SK-N-MC (cell line): ENCODE measurements at regions not wholly inside any gene's neighbourhood (a gene's known extent, or its start where the extent isn't known, plus 50 kb on each side); places are given as distances from the start of the nearest gene placed in this dataset.

Experiments
- DNase-seq: peaks from one replicate; pipeline ENCODE4 v3.0.0-alpha.2; 2011; ENCODE audit warnings: low read depth, low spot score
- H3K27ac ChIP-seq: fragments of 200-600 bp; sonication (generic); 2 replicates; pipeline ENCODE4 v1.5.1; 2016; ENCODE audit warnings: mixed run types
- H3K36me3 ChIP-seq: fragments of 200-600 bp; sonication (generic); 2 replicates; pipeline ENCODE4 v1.6.1; 2017; ENCODE audit warnings: antibody characterized with exemption, low read length, mixed read lengths; ENCODE audit not compliant: insufficient read depth
- H3K4me3 ChIP-seq: fragments of 200-600 bp; sonication (generic); 2 replicates; pipeline ENCODE4 v1.5.1; 2016
- H3K9ac ChIP-seq: fragments of 200-600 bp; sonication (generic); 2 replicates; pipeline ENCODE4 v1.8.0; 2017; ENCODE audit warnings: mixed run types, mixed read lengths; ENCODE audit not compliant: insufficient read length
- H3K9me3 ChIP-seq: fragments of 200-600 bp; sonication (generic); 2 replicates; pipeline ENCODE4 v1.6.1; 2017; ENCODE audit warnings: low read depth, mild to moderate bottlenecking, antibody characterized with exemption, low read length, moderate library complexity, mixed read lengths
- EZH2 ChIP-seq: fragments of 200-600 bp; sonication (generic); IDR thresholded peaks from one replicate; pipeline ENCODE4 v1.6.1; 2017; ENCODE audit warnings: antibody characterized with exemption
- FOXP2 ChIP-seq: optimal IDR thresholded peaks from 2 replicates; pipeline ENCODE3; 2011; ENCODE audit warnings: mild to moderate bottlenecking, moderate library complexity; ENCODE audit not compliant: insufficient read depth; ENCODE audit errors: extremely low read length, control extremely low read depth
- POLR2AphosphoS5 ChIP-seq: IDR thresholded peaks from 2 replicates; pipeline ENCODE4 v1.6.1; 2012; ENCODE audit warnings: mild to moderate bottlenecking, low read depth, low read length, borderline replicate concordance

DNA sequence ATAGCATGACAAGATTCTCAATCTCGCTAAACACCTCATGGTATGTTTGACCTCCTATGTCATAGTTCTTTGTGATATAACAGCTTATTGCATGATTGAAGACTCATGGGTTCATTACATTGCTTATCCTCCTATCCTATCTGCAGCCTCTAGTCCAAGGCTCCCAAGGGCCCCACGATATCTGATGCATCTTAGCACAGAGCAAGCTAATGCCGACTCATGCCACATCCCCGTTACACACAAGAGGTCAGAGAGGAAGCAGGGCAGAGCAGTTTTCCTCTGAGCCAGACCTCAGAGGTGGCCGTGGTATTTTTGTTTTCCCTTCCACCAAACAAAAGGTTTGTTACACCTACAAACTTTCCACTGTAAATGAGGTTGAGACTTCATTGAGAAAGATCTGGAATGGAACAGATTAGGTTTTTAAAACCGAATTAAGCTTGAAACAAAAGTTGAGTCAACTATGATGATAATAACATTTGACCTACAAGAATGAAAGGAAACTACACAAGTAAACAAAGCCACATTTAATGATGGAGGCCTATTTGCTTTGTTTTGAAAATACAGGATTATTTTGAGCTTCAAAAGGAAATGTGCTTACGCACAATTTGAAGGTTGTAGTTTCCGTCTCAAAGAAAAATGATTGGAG, 133.9 kb upstream of the MYLIP start:
- no peak overlapping the region for H3K4me3 ChIP-seq
- H3K36me3 ChIP-seq = no peaks in the 10 kb centered on the region
- H3K9me3 ChIP-seq = no peaks in the 10 kb centered on the region
- H3K9ac ChIP-seq = no peak overlapping the region
- H3K27ac ChIP-seq = no peak overlapping the region
- TF ChIP-seq EZH2 = no peak
- no peak for TF ChIP-seq FOXP2
- TF ChIP-seq POLR2AphosphoS5 = no peak
- DNase-seq = no peak

DNA sequence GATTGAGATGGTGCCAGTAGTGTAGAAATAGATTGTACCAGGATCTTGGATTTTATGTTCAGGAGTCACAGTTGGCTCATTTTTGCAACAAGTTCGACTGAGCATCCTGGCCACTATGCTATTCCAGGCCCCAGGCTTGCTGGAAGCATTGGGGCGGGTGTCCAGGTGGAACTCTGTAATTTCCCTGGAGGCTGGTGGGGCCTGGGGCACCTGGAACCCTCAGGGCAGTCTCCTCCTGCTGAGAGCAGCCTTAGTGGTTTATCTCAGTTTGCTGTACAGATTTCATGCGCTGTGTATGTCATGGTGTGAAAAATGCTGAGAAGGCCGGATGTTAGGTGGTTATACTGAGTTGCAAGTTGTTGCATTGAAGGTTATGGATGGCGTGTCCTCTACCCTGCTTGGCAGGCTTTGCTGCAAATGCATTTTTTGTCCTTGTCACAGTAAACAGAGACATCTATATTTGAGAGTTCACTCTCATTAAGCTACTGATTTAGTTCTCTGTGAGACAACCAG, 135.1 kb upstream of the MYLIP start:
- no peak for DNase-seq
- Histone ChIP-seq H3K27ac (no peak overlapping the region), H3K9ac (no peak overlapping the region), H3K9me3 (no peaks in the 10 kb centered on the region), H3K36me3 (no peaks in the 10 kb centered on the region), H3K4me3 (no peak overlapping the region)
- TF ChIP-seq POLR2AphosphoS5 = no peak
- TF ChIP-seq FOXP2 = no peak
- no peak for TF ChIP-seq EZH2

GRCh38 chr6:15990179-15990578, 138.7 kb upstream of the MYLIP start:
- H3K4me3 ChIP-seq = no peak overlapping the region
- no peaks in the 10 kb centered on the region for H3K36me3 ChIP-seq
- DNase-seq = no peak
- H3K27ac ChIP-seq = no peak overlapping the region
- TF ChIP-seq EZH2 (no peak), FOXP2 (no peak), POLR2AphosphoS5 (no peak)
- H3K9ac ChIP-seq = no peak overlapping the region
- no peaks in the 10 kb centered on the region for H3K9me3 ChIP-seq

GRCh38 chr6:15989397-15989796, 139.5 kb upstream of the MYLIP start:
- H3K9ac ChIP-seq = no peak overlapping the region
- TF ChIP-seq FOXP2 (no peak), POLR2AphosphoS5 (no peak), EZH2 (no peak)
- no peaks in the 10 kb centered on the region for H3K9me3 ChIP-seq
- no peaks in the 10 kb centered on the region for H3K36me3 ChIP-seq
- no peak for DNase-seq
- H3K27ac ChIP-seq = no peak overlapping the region
- H3K4me3 ChIP-seq = no peak overlapping the region

DNA sequence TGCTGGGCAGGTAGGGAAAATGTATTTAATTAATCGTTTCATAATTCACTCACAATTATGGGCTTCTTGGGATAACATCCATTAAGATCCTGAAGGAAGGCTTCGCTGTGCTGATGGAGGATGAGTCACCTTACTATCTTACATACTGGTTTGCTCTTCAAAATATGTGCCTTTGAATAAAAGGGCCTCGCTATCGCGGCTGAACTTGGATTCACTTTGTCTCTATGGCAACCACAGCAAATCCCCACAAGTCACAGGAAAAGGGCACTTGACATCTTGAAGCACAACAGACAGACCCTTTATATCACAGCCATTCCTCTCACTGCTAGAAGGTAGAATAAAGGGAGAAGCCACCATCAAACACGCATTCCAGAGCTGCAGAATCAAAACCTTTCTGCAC, 141.3 kb upstream of the MYLIP start:
- Histone ChIP-seq H3K36me3 (no peaks in the 10 kb centered on the region), H3K4me3 (peak overlapping the region; percentile 27; the same call in 1 of the 2 replicates), H3K27ac (no peak overlapping the region), H3K9me3 (no peaks in the 10 kb centered on the region), H3K9ac (no peak overlapping the region)
- TF ChIP-seq POLR2AphosphoS5 (no peak), EZH2 (no peak), FOXP2 (no peak)
- peak; percentile 70 for DNase-seq

DNA sequence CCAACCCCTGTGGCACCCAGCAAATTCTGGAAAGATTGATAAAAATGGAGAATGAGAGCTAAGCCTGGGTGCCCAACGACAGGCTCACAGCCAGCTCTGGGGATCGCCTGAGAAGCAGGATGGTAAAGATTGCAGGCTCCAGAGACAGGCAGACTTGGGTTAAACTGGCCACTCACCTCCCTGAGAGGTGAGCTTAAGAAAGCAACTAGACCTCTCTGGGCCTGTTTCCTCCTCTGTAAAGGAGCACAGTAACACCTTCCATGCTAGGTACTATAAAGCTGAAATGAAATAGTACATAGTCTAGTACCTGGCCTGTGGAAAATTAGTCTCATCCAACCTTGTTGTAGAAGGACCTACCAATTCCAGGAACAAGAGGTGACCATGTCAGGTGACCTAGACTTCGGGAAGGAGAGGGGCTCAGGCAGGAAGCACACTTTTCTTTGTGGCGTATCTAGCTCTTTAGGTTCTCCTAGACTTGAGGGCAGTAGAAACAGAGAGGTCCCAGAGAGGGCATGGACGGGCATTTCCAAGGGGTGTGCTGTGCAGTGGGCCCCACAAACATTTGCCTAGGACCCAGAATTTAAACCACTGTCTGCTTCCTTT, 142.8 kb upstream of the MYLIP start:
- peak overlapping the region; percentile 79; the same call in 1 of the 2 replicates for H3K27ac ChIP-seq
- no peaks in the 10 kb centered on the region for H3K36me3 ChIP-seq
- TF ChIP-seq POLR2AphosphoS5 = no peak
- no peak for TF ChIP-seq FOXP2
- no peak for TF ChIP-seq EZH2
- no peak overlapping the region for H3K4me3 ChIP-seq
- no peak for DNase-seq
- no peak overlapping the region for H3K9ac ChIP-seq
- H3K9me3 ChIP-seq = no peaks in the 10 kb centered on the region

- no peak overlapping the region for H3K4me3 ChIP-seq
- no peaks in the 10 kb centered on the region for H3K9me3 ChIP-seq
- H3K9ac ChIP-seq = no peak overlapping the region
- H3K36me3 ChIP-seq = no peaks in the 10 kb centered on the region
- H3K27ac ChIP-seq = no peak overlapping the region
- TF ChIP-seq POLR2AphosphoS5 (no peak), FOXP2 (no peak), EZH2 (no peak)
- DNase-seq = no peak
Measured at GRCh38 chr6:15985379-15985959, 143.4 kb upstream of the MYLIP start.

- Histone ChIP-seq H3K4me3 (no peak overlapping the region), H3K9ac (no peak overlapping the region), H3K36me3 (no peaks in the 10 kb centered on the region), H3K27ac (no peak overlapping the region), H3K9me3 (no peaks in the 10 kb centered on the region)
- no peak for DNase-seq
- no peak for TF ChIP-seq FOXP2
- TF ChIP-seq EZH2 = no peak
- TF ChIP-seq POLR2AphosphoS5 = no peak
Measured at GRCh38 chr6:15981956-15982355, 146.9 kb upstream of the MYLIP start.
